NCI-H187 treated with DMSO at 0.1 percent for 48 hours (cell line): ENCODE measurements at regions not wholly inside any gene's neighbourhood (a gene's known extent, or its start where the extent isn't known, plus 50 kb on each side); places are given as distances from the start of the nearest gene placed in this dataset.

ENCODE experiments used
- DNase-seq: peaks from one replicate; lab custom pipeline; 2025; lab: John Stamatoyannopoulos, UW

DNA sequence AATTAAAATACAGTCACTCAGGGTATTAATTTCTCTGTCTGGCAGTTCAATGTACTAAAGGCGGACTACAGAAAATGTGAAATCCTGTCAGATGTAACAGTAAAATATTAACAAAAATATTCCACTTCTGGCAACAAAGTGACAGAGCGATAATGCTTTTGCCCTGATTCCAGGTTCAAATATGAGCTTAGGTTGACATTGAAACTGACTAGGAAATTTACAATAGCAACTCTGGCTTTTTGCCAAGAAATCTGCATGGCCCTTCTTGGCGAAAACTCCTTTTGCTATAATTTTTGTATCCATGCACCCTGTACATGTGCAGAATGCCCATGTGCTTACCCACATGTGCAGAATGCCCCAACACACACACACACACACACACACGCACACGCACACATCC, 552.2 kb downstream of the MDFIC start:
- DNase-seq, result no peak

GRCh38 chr7:115471891-115472290, 550.0 kb downstream of the MDFIC start:
- DNase-seq, result no peak

DNA sequence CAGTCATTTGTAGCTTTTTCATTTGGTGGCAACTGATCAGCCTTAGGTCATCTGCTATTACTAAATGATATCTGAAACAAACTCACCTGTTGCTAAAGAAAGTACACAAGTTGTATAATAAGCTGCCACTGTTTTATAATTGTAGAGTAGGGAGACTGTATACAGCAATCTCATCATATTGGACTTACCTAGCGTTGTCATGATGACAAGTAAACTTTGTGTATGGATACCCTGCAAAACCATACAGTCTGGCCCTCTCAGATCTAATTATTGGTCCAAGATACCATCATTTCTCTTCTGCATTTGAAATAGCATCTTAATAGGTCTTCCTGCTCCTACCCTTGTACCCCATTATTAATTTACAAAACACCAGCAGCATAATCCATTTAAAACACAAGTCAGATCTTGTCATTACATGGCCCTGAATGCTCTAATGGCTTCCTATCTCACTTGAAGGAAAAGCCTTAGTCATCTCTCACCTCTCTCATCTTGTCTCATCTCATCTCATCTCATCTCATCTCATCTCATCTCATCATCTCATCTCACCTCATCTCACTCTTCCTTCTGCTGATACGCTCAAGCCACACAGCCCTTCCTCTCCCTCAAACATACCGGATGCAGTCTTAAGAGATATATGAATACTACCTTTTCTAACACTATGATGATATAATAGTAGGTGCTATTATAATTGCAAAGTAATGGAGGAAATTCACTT, 540.6 kb downstream of the MDFIC start:
- DNase-seq, result no peak

- DNase-seq, result no peak
Measured at GRCh38 chr7:115449689-115450088, 527.8 kb downstream of the MDFIC start.

DNA sequence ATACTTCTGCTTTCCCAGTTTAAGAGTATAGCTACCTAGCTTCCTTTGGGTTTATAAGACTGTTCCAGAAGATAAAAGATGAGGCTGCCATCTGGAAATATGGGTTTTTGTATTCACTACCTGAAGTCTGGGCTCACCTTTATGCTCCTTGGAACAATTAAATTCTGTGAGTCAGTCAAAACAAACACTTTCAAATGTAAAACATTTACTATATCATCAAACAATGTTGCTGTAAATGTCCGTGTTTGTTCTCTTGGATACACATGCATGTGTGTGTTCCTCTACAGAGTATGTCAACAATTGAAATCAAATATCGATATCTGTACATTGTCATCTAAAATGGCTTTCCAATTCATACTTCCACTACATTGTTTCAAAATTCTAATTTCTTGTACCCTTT, 525.6 kb downstream of the MDFIC start:
- no peak for DNase-seq

GRCh38 chr7:115441033-115441432, 519.1 kb downstream of the MDFIC start:
- DNase-seq, result no peak

GRCh38 chr7:115435178-115435577, 513.3 kb downstream of the MDFIC start:
- DNase-seq, result no peak

- DNase-seq, result no peak
Measured at GRCh38 chr7:115429918-115430317, 508.0 kb downstream of the MDFIC start.

DNA sequence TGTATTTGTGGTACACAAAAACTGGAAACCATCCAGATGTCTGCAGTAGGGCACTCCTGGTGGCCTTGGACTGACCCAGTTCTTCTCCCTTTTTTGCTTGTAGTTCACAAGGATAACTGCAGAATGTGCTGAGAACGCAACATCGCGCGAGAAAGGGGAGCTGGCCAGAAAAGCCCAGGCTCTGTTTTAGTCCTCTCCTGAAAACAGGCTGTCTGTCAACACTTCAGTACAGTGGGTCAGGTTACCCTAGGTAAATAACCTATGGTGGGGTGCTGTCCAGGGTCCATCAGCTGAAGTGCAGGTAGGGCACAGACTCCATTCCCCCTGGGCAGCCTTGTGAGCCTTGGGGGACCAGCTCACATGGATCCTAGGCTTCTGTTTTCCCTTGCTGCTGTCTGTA, 495.8 kb downstream of the MDFIC start:
- DNase-seq, result no peak

DNA sequence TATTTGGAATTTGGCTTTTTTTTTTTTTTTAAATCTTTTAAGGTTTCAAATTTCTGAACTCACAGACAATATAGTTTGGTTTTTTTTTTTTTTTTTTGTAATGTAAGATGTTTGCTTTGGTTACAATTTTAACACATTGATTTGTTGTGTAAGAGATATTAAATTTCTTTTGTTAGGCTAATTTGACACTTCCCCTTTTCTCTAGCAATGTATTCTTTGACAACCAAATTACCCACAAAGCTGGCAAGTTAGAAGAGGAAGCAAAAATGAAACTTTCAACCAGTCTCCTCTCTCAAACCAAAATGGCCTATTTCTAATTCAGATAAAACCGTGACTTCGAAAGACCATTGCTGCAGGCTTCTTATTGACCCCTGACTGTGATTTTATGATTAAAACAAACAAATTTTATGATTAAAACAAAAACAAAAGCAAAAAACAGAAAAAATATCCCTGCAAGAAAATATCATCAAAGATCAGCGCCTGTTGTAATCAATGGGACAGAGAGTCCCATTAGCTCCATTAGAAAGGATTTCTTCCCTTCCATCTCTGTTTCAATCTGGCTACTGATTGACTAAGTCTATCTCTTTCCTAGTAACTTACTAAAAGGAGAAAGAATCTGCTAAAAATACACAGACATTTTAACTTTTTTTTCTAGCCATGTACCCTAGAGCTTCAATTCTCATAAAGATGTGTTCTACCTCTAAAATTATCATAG, 489.2 kb downstream of the MDFIC start:
- no peak for DNase-seq

GRCh38 chr7:115410434-115410820, 488.5 kb downstream of the MDFIC start:
- no peak for DNase-seq

DNA sequence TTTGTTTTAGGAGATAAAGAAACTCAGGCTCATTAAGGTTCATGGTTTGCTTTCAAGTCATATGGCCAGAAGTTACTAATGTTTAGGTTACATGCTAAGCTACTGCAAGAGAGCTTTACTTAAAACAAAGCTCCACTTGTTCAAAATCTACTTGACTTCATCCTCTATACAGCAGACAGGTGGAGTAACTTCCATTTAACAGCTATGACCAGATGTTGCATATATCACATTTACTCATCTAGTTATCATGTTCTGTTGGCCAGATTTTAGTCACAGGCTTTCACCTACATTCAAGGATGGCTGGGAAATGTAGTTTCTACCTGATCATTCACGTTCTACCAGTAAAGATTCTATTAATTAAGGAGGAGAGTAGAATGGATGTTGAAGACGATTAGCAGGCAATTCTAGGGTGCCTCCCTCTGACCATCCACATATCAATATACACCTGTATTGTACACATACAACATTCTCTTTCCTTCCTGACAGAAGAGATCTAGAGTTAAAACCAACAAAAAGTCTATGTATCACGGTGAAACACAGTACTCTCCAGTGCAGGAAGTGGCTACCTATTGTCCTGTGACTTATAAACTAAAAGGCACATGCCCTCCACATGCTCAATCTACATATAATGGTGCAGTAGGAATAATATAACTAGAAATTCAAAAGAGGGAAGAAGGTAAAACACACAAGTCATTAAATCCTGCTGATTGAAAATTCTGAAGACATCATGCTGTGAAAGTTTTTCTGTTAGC, 488.0 kb downstream of the MDFIC start:
- DNase-seq, result no peak

DNA sequence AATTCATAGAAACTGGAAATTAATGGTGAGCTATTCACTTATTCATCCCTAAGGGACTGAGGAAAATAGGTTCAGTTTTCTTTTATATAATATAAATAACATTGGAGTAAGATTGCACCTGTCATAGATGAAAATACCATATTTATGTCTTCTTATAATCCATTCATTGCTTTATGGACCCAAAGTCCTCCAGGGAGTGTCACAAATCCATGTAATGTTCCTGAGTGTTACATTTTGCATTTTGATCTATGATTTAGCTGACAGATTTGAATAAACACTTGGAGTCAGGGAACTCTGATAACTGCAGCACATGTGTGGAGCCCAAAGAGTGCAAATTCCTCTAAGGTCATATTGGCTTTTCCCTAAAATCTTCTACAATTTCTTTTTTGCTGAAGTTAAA, 484.3 kb downstream of the MDFIC start:
- DNase-seq, result no peak

GRCh38 chr7:115387137-115387536, 465.2 kb downstream of the MDFIC start:
- DNase-seq, result no peak

- no peak for DNase-seq
Measured at GRCh38 chr7:115379321-115379720, 457.4 kb downstream of the MDFIC start.

- DNase-seq, result no peak
Measured at GRCh38 chr7:115368998-115369397, 447.1 kb downstream of the MDFIC start.

GRCh38 chr7:115363916-115364315, 442.0 kb downstream of the MDFIC start:
- no peak for DNase-seq

GRCh38 chr7:115359955-115360354, 438.1 kb downstream of the MDFIC start:
- DNase-seq, result no peak

DNA sequence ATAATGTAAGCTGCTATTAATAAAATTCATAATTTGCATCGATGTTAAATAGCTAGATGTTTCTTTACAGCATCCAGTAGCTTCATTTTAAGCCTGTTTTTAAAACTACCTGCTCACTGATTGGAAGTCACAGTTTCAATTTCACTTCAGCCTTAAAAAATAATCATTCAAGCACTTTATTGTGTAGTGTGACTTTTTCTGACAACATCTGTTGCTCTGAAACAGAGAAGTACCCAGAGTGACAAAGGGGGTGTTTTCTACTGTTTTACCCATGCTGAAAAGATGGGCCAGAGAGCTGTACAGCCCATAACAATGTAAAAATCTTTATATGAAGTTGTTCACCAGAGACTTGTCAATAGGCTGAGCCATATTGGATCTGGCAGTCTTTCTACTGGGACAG, 437.2 kb downstream of the MDFIC start:
- DNase-seq, result no peak

DNA sequence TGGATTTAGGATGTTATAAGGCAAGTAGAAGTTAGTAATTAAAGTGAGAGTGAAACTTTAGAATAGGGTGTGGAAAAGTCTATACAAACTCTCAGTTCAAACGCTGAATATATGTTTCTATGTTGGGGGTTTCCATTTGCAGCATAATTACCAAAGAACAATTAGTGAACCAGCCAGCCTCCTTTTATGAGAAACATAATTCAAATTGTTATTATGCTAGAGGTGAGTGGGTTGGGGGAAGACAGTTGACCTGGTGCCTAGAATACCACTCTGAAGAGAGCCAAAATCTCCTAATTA, 435.8 kb downstream of the MDFIC start:
- no peak for DNase-seq

- no peak for DNase-seq
Measured at GRCh38 chr7:115356999-115357702, 435.3 kb downstream of the MDFIC start.

GRCh38 chr7:115356139-115356746, 434.3 kb downstream of the MDFIC start:
- no peak for DNase-seq
